ENCODE measurements at regions not wholly inside any gene's neighbourhood (a gene's known extent, or its start where the extent isn't known, plus 50 kb on each side); places are given as distances from the start of the nearest gene placed in this dataset.

- 61 to 63% methylated on average over 2 of the region's 2 CpGs for WGBS, 2 donors
- TF ChIP-seq CTCF (IDR thresholded peaks at IDR 0.05) = no peak
- TF ChIP-seq POLR2A (IDR thresholded peaks at IDR 0.05) = no peak
- intact Hi-C loops (cut with DNase I) = no loop called here
- ATAC-seq = no peak
- Histone ChIP-seq H3K36me3 (replicated peaks in 1 of 2; ENCODE audit: insufficient read depth in 1 of 2, low read depth in 2 of 2) (no peaks in the 10 kb centered on the region), H3K4me3 (no peak overlapping the region), H3K27me3 (no peaks in the 10 kb centered on the region), H3K4me1 (no peaks in the 10 kb centered on the region), H3K27ac (no peak overlapping the region), H3K9me3 (no peaks in the 10 kb centered on the region)
- no peak for DNase-seq
Measured at GRCh38 chr14:62314221-62314620, 552.0 kb downstream of the SNAPC1 start.

GRCh38 chr14:62314871-62315270 lies 552.7 kb downstream of the SNAPC1 start:
- H3K27me3 ChIP-seq = no peaks in the 10 kb centered on the region
- intact Hi-C loops (cut with DNase I) = no loop called here
- no peaks in the 10 kb centered on the region for H3K9me3 ChIP-seq
- H3K27ac ChIP-seq = no peak overlapping the region
- no peak overlapping the region for H3K4me3 ChIP-seq
- no peaks in the 10 kb centered on the region for H3K4me1 ChIP-seq
- no peaks in the 10 kb centered on the region for H3K36me3 ChIP-seq (replicated peaks in 1 of 2; ENCODE audit: insufficient read depth in 1 of 2, low read depth in 2 of 2)
- DNase-seq (no peak), ATAC-seq (no peak)
- TF ChIP-seq CTCF (IDR thresholded peaks at IDR 0.05) = no peak
- TF ChIP-seq POLR2A (IDR thresholded peaks at IDR 0.05) = no peak
- WGBS, 2 donors = 20 to 42% methylated on average over 1 of the region's 1 CpG

GRCh38 chr14:62315631-62316030 lies 553.4 kb downstream of the SNAPC1 start:
- H3K27me3 ChIP-seq = no peaks in the 10 kb centered on the region
- TF ChIP-seq POLR2A (IDR thresholded peaks at IDR 0.05) = no peak
- TF ChIP-seq CTCF (IDR thresholded peaks at IDR 0.05) = no peak
- WGBS, 2 donors = 68 to 80% methylated on average over 2 of the region's 2 CpGs
- no peak overlapping the region for H3K27ac ChIP-seq
- ATAC-seq (no peak), DNase-seq (no peak)
- H3K9me3 ChIP-seq = no peaks in the 10 kb centered on the region
- H3K4me1 ChIP-seq = no peaks in the 10 kb centered on the region
- H3K4me3 ChIP-seq = no peak overlapping the region
- intact Hi-C loops (cut with DNase I) = no loop called here
- H3K36me3 ChIP-seq (replicated peaks in 1 of 2; ENCODE audit: insufficient read depth in 1 of 2, low read depth in 2 of 2) = no peaks in the 10 kb centered on the region

- no peak for DNase-seq
- Histone ChIP-seq H3K9me3 (no peaks in the 10 kb centered on the region), H3K27me3 (no peaks in the 10 kb centered on the region), H3K27ac (no peak overlapping the region), H3K36me3 (replicated peaks in 1 of 2; ENCODE audit: insufficient read depth in 1 of 2, low read depth in 2 of 2) (no peaks in the 10 kb centered on the region), H3K4me3 (no peak overlapping the region), H3K4me1 (no peaks in the 10 kb centered on the region)
- 68 to 75% methylated on average over 6 of the region's 6 CpGs for WGBS, 2 donors
- TF ChIP-seq CTCF (IDR thresholded peaks at IDR 0.05) (no peak), POLR2A (IDR thresholded peaks at IDR 0.05) (no peak)
- no peak for ATAC-seq
- intact Hi-C loops (cut with DNase I) = no loop called here
Measured at GRCh38 chr14:62322216-62322615, 560.0 kb downstream of the SNAPC1 start.

GRCh38 chr14:62329427-62329826 lies 567.2 kb downstream of the SNAPC1 start:
- no peaks in the 10 kb centered on the region for H3K27me3 ChIP-seq
- ATAC-seq (no peak), DNase-seq (no peak)
- H3K27ac ChIP-seq = no peak overlapping the region
- H3K36me3 ChIP-seq (replicated peaks in 1 of 2; ENCODE audit: insufficient read depth in 1 of 2, low read depth in 2 of 2) = no peaks in the 10 kb centered on the region
- H3K4me3 ChIP-seq = no peak overlapping the region
- WGBS, 2 donors = 42 to 47% methylated on average over 2 of the region's 2 CpGs
- no peaks in the 10 kb centered on the region for H3K4me1 ChIP-seq
- TF ChIP-seq CTCF (IDR thresholded peaks at IDR 0.05) = no peak
- no peak for TF ChIP-seq POLR2A (IDR thresholded peaks at IDR 0.05)
- intact Hi-C loops (cut with DNase I) = no loop called here
- no peaks in the 10 kb centered on the region for H3K9me3 ChIP-seq

All from body of pancreas (tissue), 4 donors.